Keratinocyte (primary cell): ENCODE measurements at regions not wholly inside any gene's neighbourhood (a gene's known extent, or its start where the extent isn't known, plus 50 kb on each side); places are given as distances from the start of the nearest gene placed in this dataset.

ENCODE experiments used
- DNase-seq: peaks from one replicate; pipeline ENCODE4 v3.0.0-alpha.2; 2011; ENCODE audit warnings: low read depth, missing footprints, low spot score
- FAIRE-seq: peaks from 2 replicates; lab custom pipeline; 2011; peaks lifted over from hg19 to GRCh38; lab: Jason Lieb, UNC
- H2AFZ ChIP-seq: 2 replicates; pipeline ENCODE4 v1.6.0; 2012; ENCODE audit warnings: low read length, control low read depth, inconsistent platforms; ENCODE audit not compliant: control insufficient read depth
- H3K27ac ChIP-seq: 2 replicates; pipeline ENCODE4 v1.5.1; 2011; ENCODE audit warnings: low read length; ENCODE audit not compliant: control insufficient read depth, insufficient read depth
- H3K27me3 ChIP-seq: 3 replicates; pipeline ENCODE4 v1.6.0; 2011; ENCODE audit warnings: low read length; ENCODE audit not compliant: control insufficient read depth, insufficient read depth; ENCODE audit errors: extremely low read depth
- H3K36me3 ChIP-seq, 2 experiments: 2 replicates in 1 of 2; 3 replicates in 1 of 2; pipeline ENCODE4 v1.5.1; 2011; ENCODE audit warnings: low read length in 2 of 2, mild to moderate bottlenecking in 1 of 2; ENCODE audit not compliant: control insufficient read depth in 2 of 2, insufficient read depth in 2 of 2; ENCODE audit errors: extremely low read depth in 1 of 2
- H3K4me1 ChIP-seq: 3 replicates; pipeline ENCODE4 v1.5.1; 2011; ENCODE audit warnings: low read length; ENCODE audit not compliant: control insufficient read depth, insufficient read depth; ENCODE audit errors: extremely low read depth
- H3K4me2 ChIP-seq: 3 replicates; pipeline ENCODE4 v1.6.0; 2011; ENCODE audit warnings: low read depth, low read length; ENCODE audit not compliant: control insufficient read depth, insufficient read depth; ENCODE audit errors: extremely low read depth
- H3K4me3 ChIP-seq, 3 experiments: fragments of 200-600 bp in 1 of 3; sonication (generic) in 1 of 3; 2 replicates in 2 of 3; 3 replicates in 1 of 3; pipeline ENCODE4 v1.5.1; 2011 to 2016; ENCODE audit warnings: low read length in 3 of 3, mild to moderate bottlenecking in 3 of 3, control low read depth in 2 of 3, inconsistent platforms in 1 of 3, low read depth in 1 of 3, mixed read lengths in 1 of 3, mixed run types in 1 of 3, moderate library complexity in 1 of 3; ENCODE audit not compliant: control insufficient read depth in 2 of 3, insufficient read depth in 2 of 3; ENCODE audit errors: extremely low read depth in 1 of 3
- H3K79me2 ChIP-seq: 2 replicates; pipeline ENCODE4 v1.6.0; 2012; ENCODE audit warnings: low read length; ENCODE audit not compliant: control insufficient read depth, insufficient read depth
- H3K9ac ChIP-seq: 3 replicates; pipeline ENCODE4 v1.6.0; 2011; ENCODE audit warnings: low read length; ENCODE audit not compliant: control insufficient read depth, insufficient read depth; ENCODE audit errors: extremely low read depth
- H3K9me1 ChIP-seq: 3 replicates; pipeline ENCODE4 v1.6.0; 2011; ENCODE audit warnings: low read length; ENCODE audit not compliant: control insufficient read depth, insufficient read depth; ENCODE audit errors: extremely low read depth
- H3K9me3 ChIP-seq: 2 replicates; pipeline ENCODE4 v1.5.1; 2012; ENCODE audit warnings: low read depth, low read length; ENCODE audit not compliant: control insufficient read depth
- H4K20me1 ChIP-seq: 3 replicates; pipeline ENCODE4 v1.6.0; 2011; ENCODE audit warnings: low read length; ENCODE audit not compliant: control insufficient read depth, insufficient read depth; ENCODE audit errors: extremely low read depth
- CTCF ChIP-seq, 3 experiments: IDR thresholded peaks in 1 of 3; conservative IDR thresholded peaks in 1 of 3; optimal IDR thresholded peaks in 1 of 3; 2 replicates in 2 of 3; 3 replicates in 1 of 3; pipeline versions ENCODE3 to v1.5.1; 2011; ENCODE audit warnings: low read length in 3 of 3, mild to moderate bottlenecking in 3 of 3, moderate library complexity in 2 of 3, control low read depth in 1 of 3, inconsistent platforms in 1 of 3; ENCODE audit not compliant: insufficient read depth in 2 of 3; ENCODE audit errors: extremely low read depth in 1 of 3
- EZH2 ChIP-seq: IDR thresholded peaks from one replicate; pipeline ENCODE4 v1.6.1; 2012; ENCODE audit warnings: inconsistent platforms, mild to moderate bottlenecking, low read length, moderate library complexity
- dilution Hi-C: fragments of 300-500 bp; cut with MboI; formaldehyde crosslinking; loops from one replicate; pipeline ENCODE4 v1.7.0; 2020; ENCODE audit warnings: low sequenced_read_pairs; ENCODE audit not compliant: extremely low pct_ligation_motif_present

DNA sequence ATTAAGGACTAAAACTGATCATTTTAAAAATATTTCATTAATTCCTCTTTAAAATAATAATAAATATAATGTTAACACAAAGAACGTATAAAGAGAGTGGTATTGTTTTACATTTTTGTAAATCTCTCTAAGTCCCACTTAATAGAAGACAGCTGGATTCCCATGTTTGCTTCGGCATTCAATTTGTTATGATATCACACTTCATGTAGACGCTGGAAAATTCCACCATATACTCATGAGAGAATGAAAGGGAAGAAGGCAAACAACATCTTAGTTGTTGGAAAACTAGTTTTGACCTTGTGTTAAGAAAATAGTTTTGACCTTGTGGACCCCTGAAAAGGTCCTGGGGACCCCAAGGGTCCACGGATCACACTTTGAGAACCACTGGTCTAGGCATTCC is 85.3 kb upstream of the MGMT start:
- H3K36me3 ChIP-seq: no peaks in the 10 kb centered on the region
- no peaks in the 10 kb centered on the region for H3K27me3 ChIP-seq
- no peak overlapping the region for H3K4me2 ChIP-seq
- H4K20me1 ChIP-seq: no peaks in the 10 kb centered on the region
- no peak for DNase-seq
- TF ChIP-seq EZH2: no peak
- TF ChIP-seq CTCF (optimal IDR thresholded peaks at IDR 0.05 in 1 of 3, IDR thresholded peaks at IDR 0.05 in 1 of 3, conservative IDR thresholded peaks at IDR 0.05 in 1 of 3; ENCODE audit: extremely low read depth in 1 of 3, insufficient read depth in 2 of 3, low read length in 3 of 3): no peak
- H3K4me3 ChIP-seq: no peak overlapping the region
- peaks cover 1% of the 10 kb centered on the region for H3K9me3 ChIP-seq
- no peak overlapping the region for H2AFZ ChIP-seq
- no peak for FAIRE-seq
- H3K9me1 ChIP-seq: no peaks in the 10 kb centered on the region
- no peak overlapping the region for H3K9ac ChIP-seq
- H3K27ac ChIP-seq: no peak overlapping the region
- no peaks in the 10 kb centered on the region for H3K79me2 ChIP-seq
- no peaks in the 10 kb centered on the region for H3K4me1 ChIP-seq
- dilution Hi-C loops: no loop called here

DNA sequence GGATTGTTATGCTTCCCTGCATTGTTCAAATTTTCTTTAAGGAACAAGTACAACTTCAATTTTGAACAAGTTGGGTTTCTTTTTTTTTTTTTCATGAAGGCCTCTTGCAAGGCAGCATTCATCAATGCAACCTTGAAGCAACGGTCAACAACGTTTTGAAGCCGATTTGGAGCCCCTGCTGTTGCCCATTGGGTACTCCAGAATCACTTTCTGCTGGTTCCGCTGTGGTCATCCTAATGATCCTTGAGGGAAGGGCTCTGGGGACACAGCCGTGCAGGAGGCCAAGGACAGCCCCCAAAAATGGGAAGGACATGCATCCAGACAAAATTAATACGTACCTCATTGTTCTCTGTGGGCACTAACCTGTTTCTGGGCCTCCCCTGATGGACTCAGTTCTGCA is 84.6 kb upstream of the MGMT start:
- Histone ChIP-seq H3K9me1 (no peaks in the 10 kb centered on the region), H4K20me1 (no peaks in the 10 kb centered on the region), H2AFZ (no peak overlapping the region), H3K27ac (no peak overlapping the region), H3K9ac (no peak overlapping the region), H3K79me2 (no peaks in the 10 kb centered on the region), H3K4me1 (no peaks in the 10 kb centered on the region), H3K27me3 (no peaks in the 10 kb centered on the region), H3K4me3 (no peak overlapping the region), H3K9me3 (peaks cover 1% of the 10 kb centered on the region), H3K4me2 (no peak overlapping the region), H3K36me3 (no peaks in the 10 kb centered on the region)
- dilution Hi-C loops: no loop called here
- no peak for TF ChIP-seq CTCF (optimal IDR thresholded peaks at IDR 0.05 in 1 of 3, IDR thresholded peaks at IDR 0.05 in 1 of 3, conservative IDR thresholded peaks at IDR 0.05 in 1 of 3; ENCODE audit: extremely low read depth in 1 of 3, insufficient read depth in 2 of 3, low read length in 3 of 3)
- no peak for TF ChIP-seq EZH2
- DNase-seq (no peak), FAIRE-seq (no peak)
